HepG2 (cell line): ENCODE measurements at regions not wholly inside any gene's neighbourhood (a gene's known extent, or its start where the extent isn't known, plus 50 kb on each side); places are given as distances from the start of the nearest gene placed in this dataset.
A peak's percentile ranks its signal among the peaks of the same experiment; 100 is the strongest.

ENCODE experiments used
- ATAC-seq: fragments of 200-7000 bp; cut with Tn5 transposase; 3 replicates; pipeline ENCODE4 v1.9.1; 2020; ENCODE audit warnings: mild to moderate bottlenecking, moderate library complexity
- BruUV-seq: library from RNA; stranded (reverse); fragments of 400-500 nt; replicated peaks from 2 replicates; lab custom pipeline; 2021; lab: Mats Ljungman, UMichigan
- CTCF ChIA-PET: fragments of 300-600 bp; formaldehyde crosslinking; extraction: SDS; loops from one replicate; lab custom pipeline; 2021; ENCODE audit warnings: low total read pairs, inconsistent platforms, low intra/inter-chr PET ratio; lab: Yijun Ruan, JAX
- POLR2A ChIA-PET: fragments of 350-600 bp; sonication (Branson Sonifier 250); formaldehyde crosslinking; loops from one replicate; lab custom pipeline; 2020; ENCODE audit warnings: antibody characterized with exemption, inconsistent platforms; lab: Yijun Ruan, JAX
- DNase-seq: peaks from one replicate; pipeline ENCODE4 v3.0.0-alpha.2; 2015; ENCODE audit warnings: low spot score
- FAIRE-seq: peaks from 3 replicates; lab custom pipeline; 2011; peaks lifted over from hg19 to GRCh38; lab: Jason Lieb, UNC
- H2AFZ ChIP-seq: one replicate; pipeline ENCODE4 v1.6.1; 2011; ENCODE audit warnings: low read length, inconsistent platforms
- H3K27ac ChIP-seq: fragments of 300-600 bp; 3 replicates; pipeline ENCODE4 v1.8.0; 2011; ENCODE audit warnings: mixed run types, mild to moderate bottlenecking, mixed read lengths, low read length, inconsistent platforms; ENCODE audit not compliant: insufficient read depth; ENCODE audit errors: extremely low read length
- H3K27me3 ChIP-seq, 2 experiments: fragments of 200-600 bp in 1 of 2; 2 replicates in 1 of 2; 3 replicates in 1 of 2; pipeline versions ENCODE4 v1.6.0 to v1.8.0; 2011; ENCODE audit warnings: low read length in 2 of 2, mild to moderate bottlenecking in 2 of 2, moderate library complexity in 2 of 2, inconsistent platforms in 1 of 2; ENCODE audit not compliant: insufficient read depth in 2 of 2, control insufficient read depth in 1 of 2
- H3K36me3 ChIP-seq, 2 experiments: fragments of 200-600 bp in 1 of 2; replicated peaks in 1 of 2; 2 replicates in 1 of 2; 3 replicates in 1 of 2; pipeline versions ENCODE4 v1.5.1 to v1.8.0; 2011; ENCODE audit warnings: low read length in 2 of 2, inconsistent platforms in 1 of 2; ENCODE audit not compliant: insufficient read depth in 2 of 2, control insufficient read depth in 1 of 2
- H3K4me1 ChIP-seq: 2 replicates; pipeline ENCODE4 v1.5.1; 2012; ENCODE audit warnings: low read length, inconsistent platforms; ENCODE audit not compliant: insufficient read depth
- H3K4me2 ChIP-seq: 2 replicates; pipeline ENCODE4 v1.6.0; 2011; ENCODE audit warnings: low read depth, low read length, inconsistent platforms
- H3K4me3 ChIP-seq, 3 experiments: fragments of 200-600 bp in 1 of 3; sonication (generic), shearing (Covaris generic) in 1 of 3; replicated peaks in 1 of 3; 2 replicates each; pipeline ENCODE4 v1.5.1; 2011 to 2016; ENCODE audit warnings: low read length in 3 of 3, inconsistent platforms in 2 of 3, low read depth in 2 of 3, mild to moderate bottlenecking in 2 of 3, control low read depth in 1 of 3, mixed read lengths in 1 of 3; ENCODE audit not compliant: insufficient read depth in 1 of 3
- H3K79me2 ChIP-seq: one replicate; pipeline ENCODE4 v1.6.1; 2011; ENCODE audit warnings: low read length, inconsistent platforms; ENCODE audit not compliant: insufficient read depth
- H3K9ac ChIP-seq: 2 replicates; pipeline ENCODE4 v1.6.0; 2011; ENCODE audit warnings: mild to moderate bottlenecking, low read depth, low read length, inconsistent platforms; ENCODE audit not compliant: insufficient read depth
- H3K9me3 ChIP-seq: 2 replicates; pipeline ENCODE4 v1.5.1; 2012; ENCODE audit warnings: mild to moderate bottlenecking, low read length
- H4K20me1 ChIP-seq: 2 replicates; pipeline ENCODE4 v1.6.0; 2011; ENCODE audit warnings: inconsistent platforms, mild to moderate bottlenecking, low read length, moderate library complexity; ENCODE audit not compliant: insufficient read depth
- ASH2L ChIP-seq: fragments of 300-600, 200-600 bp; sonication (generic); IDR thresholded peaks from 2 replicates; pipeline ENCODE4 v1.7.0; 2017; ENCODE audit warnings: low read depth, mild to moderate bottlenecking, moderate library complexity, mixed read lengths, low read length; ENCODE audit not compliant: insufficient read length
- CEBPZ ChIP-seq: IDR thresholded peaks from 2 replicates; pipeline ENCODE4 v1.6.1; 2012; ENCODE audit warnings: low read length, improper control_type of control experiment
- CREB1 ChIP-seq, 2 experiments: fragments of 450-650 bp in 1 of 2; IDR thresholded peaks; 2 replicates each; pipeline ENCODE4 v1.6.1; 2016 to 2017; ENCODE audit warnings: control low read depth in 1 of 2, mild to moderate bottlenecking in 1 of 2, missing compliant biosample characterization in 1 of 2, missing genetic modification characterization in 1 of 2
- MNT ChIP-seq: fragments of 450-650 bp; IDR thresholded peaks from 2 replicates; pipeline ENCODE4 v1.6.1; 2016
- WGBS: methylation state at CpG from one replicate; pipeline ENCODE4 v1.1.6; 2017; ENCODE audit warnings: low lambda C conversion rate; 5-methylcytosine and 5-hydroxymethylcytosine counted together
- in situ Hi-C: cut with HindIII; loops from 2 replicates; pipeline ENCODE4 v1.10.0; 2017; ENCODE audit warnings: low pct_unique_long_range_greater_than_20kb; ENCODE audit not compliant: extremely low pct_ligation_motif_present
- intact Hi-C: fragments of 100-400 bp; cut with micrococcal nuclease; formaldehyde crosslinking; loops from one replicate; pipeline ENCODE4 v1.10.0; 2022; ENCODE audit not compliant: unreplicated experiment
- TF ChIP-seq, protein P1 (sequence below): sonication (generic); formaldehyde crosslinking; IDR thresholded peaks from 2 replicates; pipeline ENCODE4 v1.8.0; 2023; ENCODE audit warnings: mild to moderate bottlenecking, missing genetic modification reagents

- FAIRE-seq (no peak), ATAC-seq (no peak), DNase-seq (no peak)
- Histone ChIP-seq H2AFZ (no peak overlapping the region), H4K20me1 (no peaks in the 10 kb centered on the region), H3K27me3 (no peaks in the 10 kb centered on the region), H3K4me1 (no peaks in the 10 kb centered on the region), H3K9ac (no peak overlapping the region), H3K4me3 (no peak overlapping the region), H3K79me2 (no peaks in the 10 kb centered on the region), H3K9me3 (peaks cover 94% of the 10 kb centered on the region), H3K36me3 (no peaks in the 10 kb centered on the region), H3K4me2 (no peak overlapping the region), H3K27ac (no peak overlapping the region)
- in situ Hi-C loops (no loop called here), intact Hi-C loops (no loop called here)
- no TSS peak for BruUV-seq
- POLR2A ChIA-PET = no interaction called here
- CTCF ChIA-PET = no interaction called here
- no CpG with 5 or more reads among the region's 4 CpGs for WGBS
- TF ChIP-seq CEBPZ (no peak), CREB1 (IDR thresholded peaks at IDR 0.05) (peak; percentile 43; the same call in 1 of the 2 replicates), CREB1 (CRISPR knock-in tag; IDR thresholded peaks at IDR 0.05) (no peak)
Observed at GRCh38 chr15:26443321-26443720, 329.5 kb downstream of the GABRB3 start.

GRCh38 chr15:26442680-26443079, 330.2 kb downstream of the GABRB3 start:
- WGBS = 11% methylated on average over 5 of the region's 5 CpGs
- DNase-seq (no peak), ATAC-seq (no peak), FAIRE-seq (no peak)
- Histone ChIP-seq H3K27me3 (no peaks in the 10 kb centered on the region), H3K9me3 (peaks cover 97% of the 10 kb centered on the region), H3K4me3 (no peak overlapping the region), H4K20me1 (no peaks in the 10 kb centered on the region), H3K9ac (no peak overlapping the region), H3K79me2 (no peaks in the 10 kb centered on the region), H3K4me1 (no peaks in the 10 kb centered on the region), H3K36me3 (no peaks in the 10 kb centered on the region), H3K27ac (no peak overlapping the region), H2AFZ (no peak overlapping the region), H3K4me2 (no peak overlapping the region)
- POLR2A ChIA-PET = no interaction called here
- no TSS peak for BruUV-seq
- CTCF ChIA-PET = no interaction called here
- in situ Hi-C loops (no loop called here), intact Hi-C loops (no loop called here)
- TF ChIP-seq, protein P1, sequence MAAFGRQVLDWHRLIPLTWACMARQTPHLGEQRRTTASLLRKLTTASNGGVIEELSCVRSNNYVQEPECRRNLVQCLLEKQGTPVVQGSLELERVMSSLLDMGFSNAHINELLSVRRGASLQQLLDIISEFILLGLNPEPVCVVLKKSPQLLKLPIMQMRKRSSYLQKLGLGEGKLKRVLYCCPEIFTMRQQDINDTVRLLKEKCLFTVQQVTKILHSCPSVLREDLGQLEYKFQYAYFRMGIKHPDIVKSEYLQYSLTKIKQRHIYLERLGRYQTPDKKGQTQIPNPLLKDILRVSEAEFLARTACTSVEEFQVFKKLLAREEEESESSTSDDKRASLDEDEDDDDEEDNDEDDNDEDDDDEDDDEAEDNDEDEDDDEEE (CRISPR knock-in tag) = no peak
- TF ChIP-seq MNT = peak; percentile 93
- TF ChIP-seq ASH2L = no peak
